Neutrophil (primary cell): ENCODE measurements at regions not wholly inside any gene's neighbourhood (a gene's known extent, or its start where the extent isn't known, plus 50 kb on each side); places are given as distances from the start of the nearest gene placed in this dataset.

ENCODE experiments used
- H3K27ac ChIP-seq: fragments of 200-600 bp; sonication (generic); 2 replicates; pipeline ENCODE4 v1.5.1; 2016; ENCODE audit warnings: mild to moderate bottlenecking, moderate library complexity
- H3K27me3 ChIP-seq: fragments of 200-600 bp; sonication (generic); 2 replicates; pipeline ENCODE4 v1.6.0; 2016; ENCODE audit warnings: mild to moderate bottlenecking
- H3K36me3 ChIP-seq: fragments of 200-600 bp; sonication (generic); 2 replicates; pipeline ENCODE4 v1.5.1; 2017
- H3K4me1 ChIP-seq, 2 experiments: fragments of 200-600 bp in 1 of 2; sonication (generic) in 1 of 2; 1 replicate in 1 of 2; 2 replicates in 1 of 2; pipeline versions ENCODE4 v1.5.1 to v1.6.1; 2013 to 2016; ENCODE audit warnings: low read depth in 1 of 2, low read length in 1 of 2, mild to moderate bottlenecking in 1 of 2, moderate library complexity in 1 of 2; ENCODE audit not compliant: control insufficient read depth in 1 of 2, insufficient read depth in 1 of 2
- H3K4me3 ChIP-seq, 2 experiments: fragments of 200-600 bp in 1 of 2; sonication (generic) in 1 of 2; 1 replicate in 1 of 2; 2 replicates in 1 of 2; pipeline ENCODE4 v1.5.1; 2013 to 2016; ENCODE audit warnings: low read depth in 1 of 2, low read length in 1 of 2, mild to moderate bottlenecking in 1 of 2, moderate library complexity in 1 of 2
- H3K9me3 ChIP-seq: fragments of 200-600 bp; sonication (generic); 2 replicates; pipeline ENCODE4 v1.5.1; 2016
- TF ChIP-seq, protein P1 (sequence below): fragments of 200-600 bp; sonication (generic); IDR thresholded peaks from 2 replicates; pipeline ENCODE4 v1.5.1; 2016; ENCODE audit warnings: antibody characterized with exemption

GRCh38 chr2:235390816-235391194 is 103.0 kb upstream of the AGAP1 start:
- H3K36me3 ChIP-seq: no peaks in the 10 kb centered on the region
- TF ChIP-seq, protein P1, sequence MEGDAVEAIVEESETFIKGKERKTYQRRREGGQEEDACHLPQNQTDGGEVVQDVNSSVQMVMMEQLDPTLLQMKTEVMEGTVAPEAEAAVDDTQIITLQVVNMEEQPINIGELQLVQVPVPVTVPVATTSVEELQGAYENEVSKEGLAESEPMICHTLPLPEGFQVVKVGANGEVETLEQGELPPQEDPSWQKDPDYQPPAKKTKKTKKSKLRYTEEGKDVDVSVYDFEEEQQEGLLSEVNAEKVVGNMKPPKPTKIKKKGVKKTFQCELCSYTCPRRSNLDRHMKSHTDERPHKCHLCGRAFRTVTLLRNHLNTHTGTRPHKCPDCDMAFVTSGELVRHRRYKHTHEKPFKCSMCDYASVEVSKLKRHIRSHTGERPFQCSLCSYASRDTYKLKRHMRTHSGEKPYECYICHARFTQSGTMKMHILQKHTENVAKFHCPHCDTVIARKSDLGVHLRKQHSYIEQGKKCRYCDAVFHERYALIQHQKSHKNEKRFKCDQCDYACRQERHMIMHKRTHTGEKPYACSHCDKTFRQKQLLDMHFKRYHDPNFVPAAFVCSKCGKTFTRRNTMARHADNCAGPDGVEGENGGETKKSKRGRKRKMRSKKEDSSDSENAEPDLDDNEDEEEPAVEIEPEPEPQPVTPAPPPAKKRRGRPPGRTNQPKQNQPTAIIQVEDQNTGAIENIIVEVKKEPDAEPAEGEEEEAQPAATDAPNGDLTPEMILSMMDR: no peak
- peaks cover 4% of the 10 kb centered on the region for H3K27me3 ChIP-seq
- no peaks in the 10 kb centered on the region for H3K9me3 ChIP-seq
- no peak overlapping the region for H3K27ac ChIP-seq
- H3K4me1 ChIP-seq: no peaks in the 10 kb centered on the region
- no peak overlapping the region for H3K4me3 ChIP-seq

GRCh38 chr2:235391921-235392615 is 101.8 kb upstream of the AGAP1 start:
- TF ChIP-seq, protein P1: no peak
- no peaks in the 10 kb centered on the region for H3K36me3 ChIP-seq
- no peak overlapping the region for H3K4me3 ChIP-seq
- H3K27ac ChIP-seq: no peak overlapping the region
- H3K9me3 ChIP-seq: no peaks in the 10 kb centered on the region
- H3K4me1 ChIP-seq: no peaks in the 10 kb centered on the region
- peaks cover 4% of the 10 kb centered on the region for H3K27me3 ChIP-seq

GRCh38 chr2:235394278-235394828 is 99.5 kb upstream of the AGAP1 start:
- Histone ChIP-seq H3K36me3 (no peaks in the 10 kb centered on the region), H3K27me3 (no peaks in the 10 kb centered on the region), H3K27ac (no peak overlapping the region), H3K4me3 (no peak overlapping the region), H3K9me3 (no peaks in the 10 kb centered on the region), H3K4me1 (no peaks in the 10 kb centered on the region)
- TF ChIP-seq, protein P1: no peak

DNA sequence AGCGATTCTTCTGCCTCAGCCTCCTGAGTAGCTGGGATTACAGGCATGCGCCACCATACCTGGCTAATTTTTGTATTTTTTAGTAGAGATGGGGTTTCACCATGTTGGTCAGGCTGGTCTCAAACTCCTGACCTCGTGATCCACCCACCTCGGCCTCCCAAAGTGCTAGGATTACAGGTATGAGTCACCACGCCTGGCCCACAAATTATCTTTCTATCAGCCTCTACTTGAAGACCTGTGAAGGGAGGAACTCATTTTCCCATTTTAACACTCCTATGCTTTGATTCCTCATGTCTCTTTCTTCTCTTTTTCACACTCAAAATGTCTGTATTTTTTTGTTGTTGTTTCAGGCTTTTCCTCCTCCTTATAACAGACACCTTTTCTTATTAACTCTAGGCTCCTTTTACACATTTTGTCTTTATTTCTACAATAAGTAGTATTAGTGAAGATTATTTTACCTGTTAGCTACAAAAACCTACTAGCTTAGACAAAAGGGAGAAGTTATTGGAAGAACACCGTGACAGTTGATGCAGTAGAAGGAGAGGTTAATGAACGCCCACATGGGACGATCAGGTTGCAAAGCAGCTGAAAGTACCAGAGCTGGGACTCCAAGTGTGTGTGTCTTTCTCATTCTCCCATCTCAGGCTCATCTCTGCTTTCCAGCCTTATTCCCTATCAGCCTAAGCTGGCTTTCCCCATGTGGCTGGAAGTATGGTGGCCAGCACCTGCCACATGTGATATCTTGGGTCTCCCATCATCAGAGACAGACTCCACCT is 97.6 kb upstream of the AGAP1 start:
- no peak overlapping the region for H3K27ac ChIP-seq
- H3K9me3 ChIP-seq: no peaks in the 10 kb centered on the region
- TF ChIP-seq, protein P1: no peak
- no peaks in the 10 kb centered on the region for H3K36me3 ChIP-seq
- no peaks in the 10 kb centered on the region for H3K4me1 ChIP-seq
- no peak overlapping the region for H3K4me3 ChIP-seq
- no peaks in the 10 kb centered on the region for H3K27me3 ChIP-seq

DNA sequence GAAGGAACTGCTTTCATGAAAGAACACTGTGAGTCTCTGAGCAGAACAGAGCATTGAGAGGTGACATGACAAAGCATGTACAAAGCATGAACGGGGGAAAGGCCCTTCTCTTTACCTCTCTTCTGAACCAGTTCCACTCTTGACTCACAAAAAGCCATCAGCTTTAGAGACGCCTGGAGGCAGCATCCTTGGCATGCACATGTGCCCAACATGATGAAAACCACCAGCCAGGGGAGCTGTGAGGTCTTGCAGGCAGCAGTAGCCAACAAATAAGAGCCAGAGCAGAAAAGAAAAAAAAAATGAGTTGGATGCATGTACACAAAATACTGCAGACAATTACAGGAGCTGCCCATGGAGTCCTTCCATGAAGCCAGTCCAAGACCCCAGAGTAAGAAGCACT is 95.5 kb upstream of the AGAP1 start:
- H3K4me3 ChIP-seq: no peak overlapping the region
- H3K27ac ChIP-seq: no peak overlapping the region
- no peaks in the 10 kb centered on the region for H3K36me3 ChIP-seq
- H3K27me3 ChIP-seq: no peaks in the 10 kb centered on the region
- H3K4me1 ChIP-seq: no peaks in the 10 kb centered on the region
- TF ChIP-seq, protein P1: no peak
- H3K9me3 ChIP-seq: no peaks in the 10 kb centered on the region
